ENCODE measurements at regions not wholly inside any gene's neighbourhood (a gene's known extent, or its start where the extent isn't known, plus 50 kb on each side); places are given as distances from the start of the nearest gene placed in this dataset.
"Not testable (repeated sequence)": the region's sequence is repeated elsewhere in the genome, so short reads cannot be mapped to it uniquely, and the experiment has no call there.

GRCh38 chr14:51596488-51597117, 55.1 kb upstream of the FRMD6 start:
- Histone ChIP-seq H3K36me3 (ENCODE audit: control insufficient read depth, low read length) (no peaks in the 10 kb centered on the region), H4K20me1 (ENCODE audit: control insufficient read depth, insufficient read depth, low read depth, low read length) (no peaks in the 10 kb centered on the region), H3K79me2 (ENCODE audit: control insufficient read depth, low read length) (no peaks in the 10 kb centered on the region), H3F3A (ENCODE audit: control insufficient read depth, insufficient read depth) (no peaks in the 10 kb centered on the region), H3K4me3 (ENCODE audit: low read length) (no peak overlapping the region), H3K9me3 (ENCODE audit: control insufficient read depth, insufficient read depth, low read length) (no peaks in the 10 kb centered on the region), H3K4me1 (ENCODE audit: control insufficient read depth, low read length) (no peaks in the 10 kb centered on the region), H3K4me2 (ENCODE audit: low read length) (no peak overlapping the region), H3K9me2 (replicated peaks; ENCODE audit: control insufficient read depth, low read length) (no peaks in the 10 kb centered on the region), H3K27ac (ENCODE audit: low read depth, low read length) (no peak overlapping the region), H3K27me3 (ENCODE audit: control insufficient read depth, low read length) (no peaks in the 10 kb centered on the region)
- TF ChIP-seq EZH2phosphoT487 (IDR thresholded peaks at IDR 0.05; ENCODE audit: borderline replicate concordance, low read length): no peak
- TF ChIP-seq, protein P1, sequence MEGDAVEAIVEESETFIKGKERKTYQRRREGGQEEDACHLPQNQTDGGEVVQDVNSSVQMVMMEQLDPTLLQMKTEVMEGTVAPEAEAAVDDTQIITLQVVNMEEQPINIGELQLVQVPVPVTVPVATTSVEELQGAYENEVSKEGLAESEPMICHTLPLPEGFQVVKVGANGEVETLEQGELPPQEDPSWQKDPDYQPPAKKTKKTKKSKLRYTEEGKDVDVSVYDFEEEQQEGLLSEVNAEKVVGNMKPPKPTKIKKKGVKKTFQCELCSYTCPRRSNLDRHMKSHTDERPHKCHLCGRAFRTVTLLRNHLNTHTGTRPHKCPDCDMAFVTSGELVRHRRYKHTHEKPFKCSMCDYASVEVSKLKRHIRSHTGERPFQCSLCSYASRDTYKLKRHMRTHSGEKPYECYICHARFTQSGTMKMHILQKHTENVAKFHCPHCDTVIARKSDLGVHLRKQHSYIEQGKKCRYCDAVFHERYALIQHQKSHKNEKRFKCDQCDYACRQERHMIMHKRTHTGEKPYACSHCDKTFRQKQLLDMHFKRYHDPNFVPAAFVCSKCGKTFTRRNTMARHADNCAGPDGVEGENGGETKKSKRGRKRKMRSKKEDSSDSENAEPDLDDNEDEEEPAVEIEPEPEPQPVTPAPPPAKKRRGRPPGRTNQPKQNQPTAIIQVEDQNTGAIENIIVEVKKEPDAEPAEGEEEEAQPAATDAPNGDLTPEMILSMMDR (IDR thresholded peaks at IDR 0.05; ENCODE audit: low read depth, low read length, poor library complexity, severe bottlenecking): no peak

DNA sequence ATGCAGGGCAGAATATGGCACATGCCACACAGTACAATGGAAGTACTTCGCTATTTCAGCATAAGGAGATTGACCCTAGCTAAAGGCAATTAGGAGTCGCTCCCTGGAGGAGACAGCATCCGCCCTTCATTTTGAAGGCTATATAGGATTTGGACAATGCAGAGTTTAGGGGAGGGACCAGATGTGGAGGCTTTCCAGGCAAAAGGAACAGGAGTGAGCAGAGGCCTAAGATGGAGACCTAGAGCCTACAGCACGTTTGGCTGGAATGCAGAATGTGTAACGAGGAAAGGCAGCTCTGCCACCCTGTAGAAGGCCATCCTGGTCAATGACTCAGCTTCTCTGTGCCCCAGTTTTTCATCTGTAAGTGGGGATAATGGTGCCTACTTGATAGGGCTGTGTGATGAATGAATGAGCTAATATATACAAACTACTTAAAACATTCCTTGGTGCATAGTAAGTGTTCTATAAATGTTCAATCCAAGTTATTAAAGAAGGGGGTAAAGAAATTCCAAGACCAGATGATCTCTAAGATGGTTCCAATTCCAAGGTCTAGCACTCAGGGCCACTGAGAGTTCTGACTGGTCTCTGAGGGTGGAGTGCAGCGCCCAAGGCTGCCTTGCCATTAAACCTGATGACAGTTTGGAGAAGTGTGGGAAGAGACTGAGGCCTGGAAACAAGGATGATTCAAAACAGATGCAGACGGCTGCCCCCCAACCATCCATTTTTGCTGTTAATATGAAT, 54.3 kb upstream of the FRMD6 start:
- Histone ChIP-seq H3K4me1 (ENCODE audit: control insufficient read depth, low read length) (no peaks in the 10 kb centered on the region), H3K9me2 (replicated peaks; ENCODE audit: control insufficient read depth, low read length) (no peaks in the 10 kb centered on the region), H3K4me3 (ENCODE audit: low read length) (no peak overlapping the region), H3K27ac (ENCODE audit: low read depth, low read length) (no peak overlapping the region), H3K79me2 (ENCODE audit: control insufficient read depth, low read length) (no peaks in the 10 kb centered on the region), H3K27me3 (ENCODE audit: control insufficient read depth, low read length) (no peaks in the 10 kb centered on the region), H3K4me2 (ENCODE audit: low read length) (no peak overlapping the region), H3K9me3 (ENCODE audit: control insufficient read depth, insufficient read depth, low read length) (no peaks in the 10 kb centered on the region), H3F3A (ENCODE audit: control insufficient read depth, insufficient read depth) (no peaks in the 10 kb centered on the region), H3K36me3 (ENCODE audit: control insufficient read depth, low read length) (no peaks in the 10 kb centered on the region), H4K20me1 (ENCODE audit: control insufficient read depth, insufficient read depth, low read depth, low read length) (no peaks in the 10 kb centered on the region)
- TF ChIP-seq EZH2phosphoT487 (IDR thresholded peaks at IDR 0.05; ENCODE audit: borderline replicate concordance, low read length): no peak
- TF ChIP-seq, protein P1 (IDR thresholded peaks at IDR 0.05; ENCODE audit: low read depth, low read length, poor library complexity, severe bottlenecking): no peak

DNA sequence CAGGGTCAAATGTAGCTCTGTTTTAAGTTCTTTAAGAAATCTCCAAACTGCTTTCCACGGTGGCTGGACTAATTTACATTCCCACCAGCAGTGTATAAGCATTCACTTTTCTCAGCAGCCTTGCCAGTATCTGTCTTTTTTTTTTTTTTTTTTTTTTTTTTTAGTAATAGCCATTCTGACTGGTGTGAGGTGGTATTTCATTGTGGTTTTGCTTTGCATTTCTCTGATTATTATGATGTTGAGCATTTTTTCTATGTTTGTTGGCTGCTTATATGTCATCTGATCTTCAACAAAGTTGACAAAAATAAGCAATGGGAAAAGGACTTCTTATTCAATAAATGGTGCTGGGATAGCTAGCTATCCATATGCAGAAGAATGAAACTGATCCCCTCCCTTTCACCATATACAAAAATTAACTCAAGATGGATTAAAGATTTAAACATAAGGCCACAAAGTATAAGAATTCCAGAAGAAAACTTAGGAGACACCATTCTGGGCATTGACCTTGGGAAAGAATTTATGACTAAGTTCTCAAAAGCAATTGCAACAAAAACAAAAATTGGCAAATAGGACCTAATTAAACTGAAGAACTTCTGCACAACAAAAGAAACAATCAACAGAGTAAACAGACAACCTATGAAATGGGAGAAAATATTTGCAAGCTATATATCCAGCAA, 52.6 kb upstream of the FRMD6 start:
- not testable (repeated sequence) for H4K20me1 ChIP-seq (ENCODE audit: control insufficient read depth, insufficient read depth, low read depth, low read length); H3K9me2 ChIP-seq (replicated peaks; ENCODE audit: control insufficient read depth, low read length); H3K27ac ChIP-seq (ENCODE audit: low read depth, low read length); H3F3A ChIP-seq (ENCODE audit: control insufficient read depth, insufficient read depth); H3K79me2 ChIP-seq (ENCODE audit: control insufficient read depth, low read length); H3K4me3 ChIP-seq (ENCODE audit: low read length); H3K4me1 ChIP-seq (ENCODE audit: control insufficient read depth, low read length); H3K27me3 ChIP-seq (ENCODE audit: control insufficient read depth, low read length); H3K9me3 ChIP-seq (ENCODE audit: control insufficient read depth, insufficient read depth, low read length); H3K4me2 ChIP-seq (ENCODE audit: low read length); H3K36me3 ChIP-seq (ENCODE audit: control insufficient read depth, low read length)

DNA sequence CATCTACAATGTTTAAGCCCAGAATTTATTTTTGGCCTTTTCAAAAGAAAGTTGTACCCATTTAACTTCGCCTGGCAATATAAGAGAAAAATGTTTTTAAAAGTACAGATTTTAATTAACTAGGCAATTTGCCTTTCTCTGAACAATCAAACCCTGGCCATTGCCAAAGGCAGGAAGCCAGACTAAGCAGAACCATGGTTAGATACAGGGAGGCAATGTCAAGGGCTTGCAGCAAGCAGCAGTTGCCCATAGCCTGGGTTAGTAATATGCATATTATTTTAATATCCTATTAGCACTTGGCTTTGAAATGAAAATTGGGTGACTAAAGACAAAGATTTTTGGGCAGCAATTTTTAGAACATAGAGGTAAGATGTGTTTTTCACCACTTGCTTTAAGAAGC, 51.1 kb upstream of the FRMD6 start:
- H3K79me2 ChIP-seq (ENCODE audit: control insufficient read depth, low read length): no peaks in the 10 kb centered on the region
- no peak overlapping the region for H3K27ac ChIP-seq (ENCODE audit: low read depth, low read length)
- H3K9me3 ChIP-seq (ENCODE audit: control insufficient read depth, insufficient read depth, low read length): no peaks in the 10 kb centered on the region
- no peak overlapping the region for H3K4me2 ChIP-seq (ENCODE audit: low read length)
- H4K20me1 ChIP-seq (ENCODE audit: control insufficient read depth, insufficient read depth, low read depth, low read length): no peaks in the 10 kb centered on the region
- no peaks in the 10 kb centered on the region for H3K27me3 ChIP-seq (ENCODE audit: control insufficient read depth, low read length)
- no peaks in the 10 kb centered on the region for H3K4me1 ChIP-seq (ENCODE audit: control insufficient read depth, low read length)
- H3K9me2 ChIP-seq (replicated peaks; ENCODE audit: control insufficient read depth, low read length): no peaks in the 10 kb centered on the region
- no peaks in the 10 kb centered on the region for H3K36me3 ChIP-seq (ENCODE audit: control insufficient read depth, low read length)
- TF ChIP-seq, protein P1 (IDR thresholded peaks at IDR 0.05; ENCODE audit: low read depth, low read length, poor library complexity, severe bottlenecking): no peak
- TF ChIP-seq EZH2phosphoT487 (IDR thresholded peaks at IDR 0.05; ENCODE audit: borderline replicate concordance, low read length): no peak
- no peak overlapping the region for H3K4me3 ChIP-seq (ENCODE audit: low read length)
- H3F3A ChIP-seq (ENCODE audit: control insufficient read depth, insufficient read depth): no peaks in the 10 kb centered on the region

Measured in DOHH2 (cell line).